ENCODE measurements at regions not wholly inside any gene's neighbourhood (a gene's known extent, or its start where the extent isn't known, plus 50 kb on each side); places are given as distances from the start of the nearest gene placed in this dataset.
"Not testable (repeated sequence)": the region's sequence is repeated elsewhere in the genome, so short reads cannot be mapped to it uniquely, and the experiment has no call there.

- H3K4me3 ChIP-seq (ENCODE audit: low read depth, low read length) = no peak overlapping the region
- in situ Hi-C loops (cut with HindIII; ENCODE audit: low sequenced_read_pairs) = no loop called here
- no peak for DNase-seq (ENCODE audit: low read depth, low spot score)
- TF ChIP-seq, protein P1, sequence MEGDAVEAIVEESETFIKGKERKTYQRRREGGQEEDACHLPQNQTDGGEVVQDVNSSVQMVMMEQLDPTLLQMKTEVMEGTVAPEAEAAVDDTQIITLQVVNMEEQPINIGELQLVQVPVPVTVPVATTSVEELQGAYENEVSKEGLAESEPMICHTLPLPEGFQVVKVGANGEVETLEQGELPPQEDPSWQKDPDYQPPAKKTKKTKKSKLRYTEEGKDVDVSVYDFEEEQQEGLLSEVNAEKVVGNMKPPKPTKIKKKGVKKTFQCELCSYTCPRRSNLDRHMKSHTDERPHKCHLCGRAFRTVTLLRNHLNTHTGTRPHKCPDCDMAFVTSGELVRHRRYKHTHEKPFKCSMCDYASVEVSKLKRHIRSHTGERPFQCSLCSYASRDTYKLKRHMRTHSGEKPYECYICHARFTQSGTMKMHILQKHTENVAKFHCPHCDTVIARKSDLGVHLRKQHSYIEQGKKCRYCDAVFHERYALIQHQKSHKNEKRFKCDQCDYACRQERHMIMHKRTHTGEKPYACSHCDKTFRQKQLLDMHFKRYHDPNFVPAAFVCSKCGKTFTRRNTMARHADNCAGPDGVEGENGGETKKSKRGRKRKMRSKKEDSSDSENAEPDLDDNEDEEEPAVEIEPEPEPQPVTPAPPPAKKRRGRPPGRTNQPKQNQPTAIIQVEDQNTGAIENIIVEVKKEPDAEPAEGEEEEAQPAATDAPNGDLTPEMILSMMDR (IDR thresholded peaks at IDR 0.05; ENCODE audit: low read depth, low read length) = no peak
These were observed 1634.9 kb upstream of the NUDT12 start for GRCh38 chr5:105197531-105197930.

GRCh38 chr5:105195765-105196164 lies 1633.2 kb upstream of the NUDT12 start:
- in situ Hi-C loops (cut with HindIII; ENCODE audit: low sequenced_read_pairs) = no loop called here
- no peak for DNase-seq (ENCODE audit: low read depth, low spot score)
- TF ChIP-seq, protein P1 (IDR thresholded peaks at IDR 0.05; ENCODE audit: low read depth, low read length) = no peak
- no peak overlapping the region for H3K4me3 ChIP-seq (ENCODE audit: low read depth, low read length)

DNA sequence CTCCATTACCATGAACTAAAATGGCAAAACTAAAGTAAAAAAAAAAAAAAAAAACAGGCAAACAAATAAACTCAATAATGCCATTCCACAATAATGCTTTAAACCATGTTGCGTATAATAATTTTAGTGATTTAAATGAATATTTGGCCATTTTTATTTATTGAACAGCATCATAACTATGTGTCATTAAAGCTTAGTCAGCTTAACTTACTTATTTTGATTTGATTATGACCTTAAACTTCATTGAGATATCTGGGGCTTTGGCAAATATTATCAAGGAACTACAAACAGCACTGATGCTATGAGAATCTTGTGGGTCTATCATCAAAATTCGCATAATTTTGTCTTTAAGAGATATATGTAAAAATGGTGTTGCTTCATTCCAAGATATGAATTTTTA lies 1610.3 kb upstream of the NUDT12 start:
- in situ Hi-C loops (cut with HindIII; ENCODE audit: low sequenced_read_pairs) = no loop called here
- no peak for DNase-seq (ENCODE audit: low read depth, low spot score)
- H3K4me3 ChIP-seq (ENCODE audit: low read depth, low read length) = no peak overlapping the region
- TF ChIP-seq, protein P1 (IDR thresholded peaks at IDR 0.05; ENCODE audit: low read depth, low read length) = no peak

DNA sequence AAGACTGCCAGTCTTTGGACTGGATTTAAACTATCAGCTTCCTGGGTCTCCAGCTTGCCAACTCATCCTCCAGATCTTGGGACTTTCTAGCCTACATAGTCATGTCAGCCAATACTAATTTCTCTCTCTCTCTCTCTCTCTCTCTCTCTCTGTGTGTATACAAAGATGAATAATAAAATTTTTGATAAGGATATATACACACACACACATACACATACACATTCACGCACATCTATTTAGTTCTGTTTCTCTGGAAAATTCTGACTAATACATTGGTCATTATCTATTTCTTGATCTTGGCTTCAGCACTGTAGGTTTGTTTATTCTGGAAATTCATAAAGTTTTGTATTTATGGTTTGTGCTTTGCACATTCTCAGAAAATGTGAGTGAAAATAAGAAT lies 1606.2 kb upstream of the NUDT12 start:
- no peak overlapping the region for H3K4me3 ChIP-seq (ENCODE audit: low read depth, low read length)
- in situ Hi-C loops (cut with HindIII; ENCODE audit: low sequenced_read_pairs) = no loop called here
- DNase-seq (ENCODE audit: low read depth, low spot score) = no peak
- TF ChIP-seq, protein P1 (IDR thresholded peaks at IDR 0.05; ENCODE audit: low read depth, low read length) = no peak

DNA sequence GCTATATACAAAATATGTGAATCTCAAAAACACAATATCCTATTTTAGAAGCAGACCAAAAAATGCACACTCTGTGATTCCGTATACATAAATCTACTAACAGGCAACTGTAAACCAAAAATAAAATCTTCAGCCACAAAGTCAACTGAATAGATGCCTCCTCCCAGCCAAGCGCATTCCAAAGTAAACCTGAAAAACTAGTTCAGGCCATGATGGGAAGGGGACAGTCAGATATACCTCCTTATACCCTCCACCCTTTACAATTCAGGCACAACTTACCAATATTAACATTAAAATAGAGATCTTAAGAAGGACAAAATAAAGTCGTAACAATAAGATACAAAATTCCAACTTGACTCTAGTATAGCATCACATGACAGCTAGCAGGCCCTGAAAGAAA lies 1604.5 kb upstream of the NUDT12 start:
- DNase-seq (ENCODE audit: low read depth, low spot score) = no peak
- TF ChIP-seq, protein P1 (IDR thresholded peaks at IDR 0.05; ENCODE audit: low read depth, low read length) = no peak
- in situ Hi-C loops (cut with HindIII; ENCODE audit: low sequenced_read_pairs) = no loop called here
- no peak overlapping the region for H3K4me3 ChIP-seq (ENCODE audit: low read depth, low read length)

DNA sequence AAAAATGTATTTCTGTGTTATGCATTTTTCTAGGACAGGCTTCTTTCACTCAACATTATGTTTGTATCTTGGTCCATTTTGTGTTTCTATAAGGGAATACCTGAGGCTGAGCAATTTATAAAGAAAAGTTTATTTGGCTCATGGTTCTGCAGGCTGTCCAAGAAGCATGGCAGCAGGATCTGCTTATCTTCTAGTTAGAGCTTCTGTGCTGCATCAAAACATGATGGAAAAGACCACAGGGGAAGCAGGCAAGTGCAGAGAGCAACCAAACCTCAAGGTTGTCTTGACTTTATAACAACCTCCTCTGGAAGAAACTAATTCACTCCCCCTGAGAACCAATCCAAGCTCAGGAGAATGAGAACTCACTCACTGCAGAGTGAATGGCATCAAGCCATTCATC lies 1601.0 kb upstream of the NUDT12 start:
- in situ Hi-C loops (cut with HindIII; ENCODE audit: low sequenced_read_pairs) = no loop called here
- no peak overlapping the region for H3K4me3 ChIP-seq (ENCODE audit: low read depth, low read length)
- TF ChIP-seq, protein P1 (IDR thresholded peaks at IDR 0.05; ENCODE audit: low read depth, low read length) = no peak
- DNase-seq (ENCODE audit: low read depth, low spot score) = no peak

DNA sequence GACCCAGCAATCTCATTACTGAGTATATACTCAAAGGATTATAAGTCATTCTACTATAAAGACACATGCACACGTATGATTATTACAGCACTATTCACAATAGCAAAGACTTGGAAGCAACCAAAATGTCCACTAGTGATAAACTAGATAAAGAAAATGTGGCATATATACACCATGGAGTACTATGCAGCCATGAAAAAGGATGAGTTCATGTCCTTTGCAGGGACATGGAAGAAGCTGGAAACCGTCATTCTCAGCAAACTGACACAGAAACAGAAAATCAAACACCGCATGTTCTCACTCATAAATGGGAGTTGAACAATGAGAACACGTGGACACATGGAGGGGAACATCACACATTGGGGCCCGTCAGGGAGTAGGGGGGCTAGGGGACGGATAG lies 1600.0 kb upstream of the NUDT12 start:
- in situ Hi-C loops (cut with HindIII; ENCODE audit: low sequenced_read_pairs); DNase-seq (ENCODE audit: low read depth, low spot score); H3K4me3 ChIP-seq (ENCODE audit: low read depth, low read length): not testable (repeated sequence)
